ENCODE measurements at regions not wholly inside any gene's neighbourhood (a gene's known extent, or its start where the extent isn't known, plus 50 kb on each side); places are given as distances from the start of the nearest gene placed in this dataset.

GRCh38 chr3:166089575-166089974 is 252.4 kb upstream of the BCHE start:
- DNase-seq (ENCODE audit: extremely low spot score) = no peak
- CTCF ChIA-PET = no interaction called here
- POLR2A ChIA-PET = no interaction called here
- TF ChIP-seq BHLHE40 (IDR thresholded peaks at IDR 0.05; ENCODE audit: borderline replicate concordance) = no peak
- TF ChIP-seq L3MBTL2 (conservative IDR thresholded peaks at IDR 0.05) = no peak
- TF ChIP-seq ARNT (IDR thresholded peaks at IDR 0.05) = no peak
- TF ChIP-seq SP1 (IDR thresholded peaks at IDR 0.05) = no peak
- TF ChIP-seq SUZ12 (IDR thresholded peaks at IDR 0.05) = no peak
- TF ChIP-seq ELF4 (IDR thresholded peaks at IDR 0.05) = no peak
- TF ChIP-seq HDGF (IDR thresholded peaks at IDR 0.05; ENCODE audit: borderline replicate concordance) = no peak
- no peak for TF ChIP-seq CTBP1 (IDR thresholded peaks at IDR 0.05; ENCODE audit: borderline replicate concordance)
- no peak for TF ChIP-seq LEF1 (IDR thresholded peaks at IDR 0.05; ENCODE audit: borderline replicate concordance)
- TF ChIP-seq ZNF384 (IDR thresholded peaks at IDR 0.05) = no peak
- TF ChIP-seq FOXK2 (IDR thresholded peaks at IDR 0.05) = no peak

GRCh38 chr3:166085164-166085856 is 248.1 kb upstream of the BCHE start:
- no peak for DNase-seq (ENCODE audit: extremely low spot score)
- POLR2A ChIA-PET = no interaction called here
- no peak for TF ChIP-seq FOXA1 (IDR thresholded peaks at IDR 0.05)
- TF ChIP-seq SUZ12 (IDR thresholded peaks at IDR 0.05) = no peak
- TF ChIP-seq ARNT (IDR thresholded peaks at IDR 0.05) = no peak
- TF ChIP-seq HDGF (IDR thresholded peaks at IDR 0.05; ENCODE audit: borderline replicate concordance) = no peak
- TF ChIP-seq L3MBTL2 (conservative IDR thresholded peaks at IDR 0.05) = no peak
- TF ChIP-seq ELF4 (IDR thresholded peaks at IDR 0.05) = no peak
- TF ChIP-seq ZNF384 (IDR thresholded peaks at IDR 0.05) = no peak
- no peak for TF ChIP-seq NFRKB (IDR thresholded peaks at IDR 0.05)
- TF ChIP-seq FOXK2 (IDR thresholded peaks at IDR 0.05) = no peak
- TF ChIP-seq, protein P1, sequence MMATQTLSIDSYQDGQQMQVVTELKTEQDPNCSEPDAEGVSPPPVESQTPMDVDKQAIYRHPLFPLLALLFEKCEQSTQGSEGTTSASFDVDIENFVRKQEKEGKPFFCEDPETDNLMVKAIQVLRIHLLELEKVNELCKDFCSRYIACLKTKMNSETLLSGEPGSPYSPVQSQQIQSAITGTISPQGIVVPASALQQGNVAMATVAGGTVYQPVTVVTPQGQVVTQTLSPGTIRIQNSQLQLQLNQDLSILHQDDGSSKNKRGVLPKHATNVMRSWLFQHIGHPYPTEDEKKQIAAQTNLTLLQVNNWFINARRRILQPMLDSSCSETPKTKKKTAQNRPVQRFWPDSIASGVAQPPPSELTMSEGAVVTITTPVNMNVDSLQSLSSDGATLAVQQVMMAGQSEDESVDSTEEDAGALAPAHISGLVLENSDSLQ (IDR thresholded peaks at IDR 0.05) = no peak
- no peak for TF ChIP-seq BHLHE40 (IDR thresholded peaks at IDR 0.05; ENCODE audit: borderline replicate concordance)
- TF ChIP-seq SP1 (IDR thresholded peaks at IDR 0.05) = no peak
- no peak for TF ChIP-seq TARDBP (IDR thresholded peaks at IDR 0.05)
- TF ChIP-seq FOXM1 (IDR thresholded peaks at IDR 0.05; ENCODE audit: borderline replicate concordance) = no peak
- TF ChIP-seq LEF1 (IDR thresholded peaks at IDR 0.05; ENCODE audit: borderline replicate concordance) = no peak
- no peak for TF ChIP-seq CTBP1 (IDR thresholded peaks at IDR 0.05; ENCODE audit: borderline replicate concordance)
- CTCF ChIA-PET = no interaction called here

GRCh38 chr3:166080096-166080495 is 242.9 kb upstream of the BCHE start:
- no peak for DNase-seq (ENCODE audit: extremely low spot score)
- TF ChIP-seq ELF4 (IDR thresholded peaks at IDR 0.05) (no peak), FOXA1 (IDR thresholded peaks at IDR 0.05) (no peak), ZNF384 (IDR thresholded peaks at IDR 0.05) (no peak)
- TF ChIP-seq, protein P1 (IDR thresholded peaks at IDR 0.05) = no peak
- ChIA-PET CTCF (no interaction called here), POLR2A (no interaction called here)

- ChIA-PET POLR2A (no interaction called here), CTCF (no interaction called here)
- DNase-seq (ENCODE audit: extremely low spot score) = no peak
- TF ChIP-seq TARDBP (IDR thresholded peaks at IDR 0.05) (no peak), FOXA1 (IDR thresholded peaks at IDR 0.05) (no peak), FOXM1 (IDR thresholded peaks at IDR 0.05; ENCODE audit: borderline replicate concordance) (no peak), BHLHE40 (IDR thresholded peaks at IDR 0.05; ENCODE audit: borderline replicate concordance) (no peak), SP1 (IDR thresholded peaks at IDR 0.05) (no peak)
- TF ChIP-seq, protein P1 (IDR thresholded peaks at IDR 0.05) = no peak
Observed at GRCh38 chr3:166071831-166072230, 234.6 kb upstream of the BCHE start.

- ChIA-PET POLR2A (no interaction called here), CTCF (no interaction called here)
- TF ChIP-seq FOXM1 (IDR thresholded peaks at IDR 0.05; ENCODE audit: borderline replicate concordance) = no peak
- no peak for TF ChIP-seq FOXK2 (IDR thresholded peaks at IDR 0.05)
- TF ChIP-seq ELF4 (IDR thresholded peaks at IDR 0.05) = no peak
- no peak for TF ChIP-seq SUZ12 (IDR thresholded peaks at IDR 0.05)
- TF ChIP-seq, protein P1 (IDR thresholded peaks at IDR 0.05) = no peak
- no peak for TF ChIP-seq NFRKB (IDR thresholded peaks at IDR 0.05)
- no peak for TF ChIP-seq CTBP1 (IDR thresholded peaks at IDR 0.05; ENCODE audit: borderline replicate concordance)
- no peak for TF ChIP-seq HDGF (IDR thresholded peaks at IDR 0.05; ENCODE audit: borderline replicate concordance)
- TF ChIP-seq L3MBTL2 (conservative IDR thresholded peaks at IDR 0.05) = no peak
- no peak for TF ChIP-seq ARNT (IDR thresholded peaks at IDR 0.05)
- DNase-seq (ENCODE audit: extremely low spot score) = no peak
Observed at GRCh38 chr3:166064476-166064875, 227.3 kb upstream of the BCHE start.

GRCh38 chr3:166060789-166061479 is 223.7 kb upstream of the BCHE start:
- DNase-seq (ENCODE audit: extremely low spot score) = no peak
- ChIA-PET POLR2A (no interaction called here), CTCF (no interaction called here)
- TF ChIP-seq FOXM1 (IDR thresholded peaks at IDR 0.05; ENCODE audit: borderline replicate concordance) (no peak), BHLHE40 (IDR thresholded peaks at IDR 0.05; ENCODE audit: borderline replicate concordance) (no peak), ELF4 (IDR thresholded peaks at IDR 0.05) (no peak), CTBP1 (IDR thresholded peaks at IDR 0.05; ENCODE audit: borderline replicate concordance) (no peak), FOXA1 (IDR thresholded peaks at IDR 0.05) (no peak), L3MBTL2 (conservative IDR thresholded peaks at IDR 0.05) (no peak), SP1 (IDR thresholded peaks at IDR 0.05) (no peak), SUZ12 (IDR thresholded peaks at IDR 0.05) (no peak), NFRKB (IDR thresholded peaks at IDR 0.05) (no peak), LEF1 (IDR thresholded peaks at IDR 0.05; ENCODE audit: borderline replicate concordance) (no peak), TARDBP (IDR thresholded peaks at IDR 0.05) (no peak), FOXK2 (IDR thresholded peaks at IDR 0.05) (no peak), ARNT (IDR thresholded peaks at IDR 0.05) (no peak), ZNF384 (IDR thresholded peaks at IDR 0.05) (no peak), HDGF (IDR thresholded peaks at IDR 0.05; ENCODE audit: borderline replicate concordance) (no peak)
- TF ChIP-seq, protein P1 (IDR thresholded peaks at IDR 0.05) = no peak
